Activated T-helper 17 cell treated with anti-CD3 and anti-CD28 coated beads, Interleukin-2, amount 50 U/mL, for 72 hours (primary cell): ENCODE measurements at regions not wholly inside any gene's neighbourhood (a gene's known extent, or its start where the extent isn't known, plus 50 kb on each side); places are given as distances from the start of the nearest gene placed in this dataset.

Experiments
- ATAC-seq: fragments of 150-1000 bp; cut with Tn5 transposase; replicated peaks from 2 replicates; pipeline ENCODE4 v1.10.0; 2021; ENCODE audit warnings: mild to moderate bottlenecking, moderate library complexity
- H3K27ac Mint-ChIP-seq: one replicate; pipeline ENCODE4 v1.8.0; 2022; ENCODE audit warnings: mixed read lengths
- H3K27me3 Mint-ChIP-seq: one replicate; pipeline ENCODE4 v1.8.0; 2022; ENCODE audit warnings: mixed read lengths
- H3K36me3 Mint-ChIP-seq: one replicate; pipeline ENCODE4 v1.8.0; 2022; ENCODE audit warnings: low read depth, mild to moderate bottlenecking, mixed read lengths
- H3K4me1 Mint-ChIP-seq: one replicate; pipeline ENCODE4 v1.8.0; 2022; ENCODE audit warnings: mixed read lengths
- H3K4me3 Mint-ChIP-seq: one replicate; pipeline ENCODE4 v1.8.0; 2022; ENCODE audit warnings: mild to moderate bottlenecking, mixed read lengths
- H3K9me3 Mint-ChIP-seq: one replicate; pipeline ENCODE4 v1.8.0; 2022; ENCODE audit warnings: mixed read lengths

- Mint-ChIP-seq H3K36me3 (no peaks in the 10 kb centered on the region), H3K9me3 (no peaks in the 10 kb centered on the region), H3K4me3 (no peak overlapping the region), H3K27me3 (peaks cover 19% of the 10 kb centered on the region), H3K4me1 (no peaks in the 10 kb centered on the region), H3K27ac (no peak overlapping the region)
- ATAC-seq = no peak
These were observed 282.4 kb downstream of the C4orf33 start for GRCh38 chr4:129378364-129378763.

- H3K36me3 Mint-ChIP-seq = no peaks in the 10 kb centered on the region
- no peaks in the 10 kb centered on the region for H3K4me1 Mint-ChIP-seq
- H3K27me3 Mint-ChIP-seq = peaks cover 19% of the 10 kb centered on the region
- no peak for ATAC-seq
- no peak overlapping the region for H3K27ac Mint-ChIP-seq
- H3K4me3 Mint-ChIP-seq = no peak overlapping the region
- H3K9me3 Mint-ChIP-seq = no peaks in the 10 kb centered on the region
These were observed 283.5 kb downstream of the C4orf33 start for GRCh38 chr4:129379429-129379828.

GRCh38 chr4:129384974-129385373, 289.0 kb downstream of the C4orf33 start:
- no peaks in the 10 kb centered on the region for H3K36me3 Mint-ChIP-seq

GRCh38 chr4:129387666-129388065, 291.7 kb downstream of the C4orf33 start:
- H3K9me3 Mint-ChIP-seq = peaks cover 6% of the 10 kb centered on the region
- H3K27me3 Mint-ChIP-seq = peaks cover 14% of the 10 kb centered on the region
- no peak overlapping the region for H3K27ac Mint-ChIP-seq
- no peaks in the 10 kb centered on the region for H3K36me3 Mint-ChIP-seq
- no peak for ATAC-seq
- H3K4me1 Mint-ChIP-seq = no peaks in the 10 kb centered on the region
- no peak overlapping the region for H3K4me3 Mint-ChIP-seq

More at GRCh38 chr4:129384974-129385373, 289.0 kb downstream of the C4orf33 start:
- no peak overlapping the region for H3K27ac Mint-ChIP-seq
- peaks cover 6% of the 10 kb centered on the region for H3K9me3 Mint-ChIP-seq
- no peak overlapping the region for H3K4me3 Mint-ChIP-seq
- ATAC-seq = no peak
- no peaks in the 10 kb centered on the region for H3K4me1 Mint-ChIP-seq
- H3K27me3 Mint-ChIP-seq = peaks cover 19% of the 10 kb centered on the region

GRCh38 chr4:129393976-129394375, 298.0 kb downstream of the C4orf33 start:
- Mint-ChIP-seq H3K27me3 (peaks cover 6% of the 10 kb centered on the region), H3K4me3 (no peak overlapping the region), H3K9me3 (peaks cover 5% of the 10 kb centered on the region), H3K27ac (no peak overlapping the region), H3K4me1 (no peaks in the 10 kb centered on the region), H3K36me3 (no peaks in the 10 kb centered on the region)
- no peak for ATAC-seq

GRCh38 chr4:129394635-129395034, 298.7 kb downstream of the C4orf33 start:
- no peak overlapping the region for H3K27ac Mint-ChIP-seq
- H3K4me3 Mint-ChIP-seq = no peak overlapping the region
- no peaks in the 10 kb centered on the region for H3K36me3 Mint-ChIP-seq
- H3K4me1 Mint-ChIP-seq = no peaks in the 10 kb centered on the region
- H3K9me3 Mint-ChIP-seq = peaks cover 7% of the 10 kb centered on the region
- no peak for ATAC-seq
- H3K27me3 Mint-ChIP-seq = no peaks in the 10 kb centered on the region

- H3K4me3 Mint-ChIP-seq = no peak overlapping the region
- H3K9me3 Mint-ChIP-seq = peaks cover 9% of the 10 kb centered on the region
- H3K36me3 Mint-ChIP-seq = no peaks in the 10 kb centered on the region
- no peak overlapping the region for H3K27ac Mint-ChIP-seq
- no peaks in the 10 kb centered on the region for H3K27me3 Mint-ChIP-seq
- no peak for ATAC-seq
- no peaks in the 10 kb centered on the region for H3K4me1 Mint-ChIP-seq
These were observed 307.9 kb downstream of the C4orf33 start for GRCh38 chr4:129403848-129404247.

- H3K4me3 Mint-ChIP-seq = no peak overlapping the region
- peaks cover 3% of the 10 kb centered on the region for H3K27me3 Mint-ChIP-seq
- H3K9me3 Mint-ChIP-seq = no peaks in the 10 kb centered on the region
- H3K27ac Mint-ChIP-seq = no peak overlapping the region
- H3K4me1 Mint-ChIP-seq = no peaks in the 10 kb centered on the region
- no peak for ATAC-seq
- no peaks in the 10 kb centered on the region for H3K36me3 Mint-ChIP-seq
These were observed 314.2 kb downstream of the C4orf33 start for GRCh38 chr4:129410115-129410514.

- Mint-ChIP-seq H3K27ac (no peak overlapping the region), H3K27me3 (peaks cover 3% of the 10 kb centered on the region), H3K36me3 (no peaks in the 10 kb centered on the region), H3K9me3 (no peaks in the 10 kb centered on the region), H3K4me1 (no peaks in the 10 kb centered on the region), H3K4me3 (no peak overlapping the region)
- ATAC-seq = no peak
These were observed 319.1 kb downstream of the C4orf33 start for GRCh38 chr4:129415004-129415403.

GRCh38 chr4:129420637-129421036, 324.7 kb downstream of the C4orf33 start:
- Mint-ChIP-seq H3K27ac (no peak overlapping the region), H3K36me3 (no peaks in the 10 kb centered on the region), H3K4me3 (no peak overlapping the region), H3K9me3 (no peaks in the 10 kb centered on the region), H3K4me1 (no peaks in the 10 kb centered on the region), H3K27me3 (no peaks in the 10 kb centered on the region)
- no peak for ATAC-seq

- no peaks in the 10 kb centered on the region for H3K27me3 Mint-ChIP-seq
These were observed 326.3 kb downstream of the C4orf33 start for GRCh38 chr4:129422277-129422676.

GRCh38 chr4:129428454-129428853, 332.5 kb downstream of the C4orf33 start:
- no peak for ATAC-seq
- H3K4me3 Mint-ChIP-seq = no peak overlapping the region
- no peaks in the 10 kb centered on the region for H3K9me3 Mint-ChIP-seq
- no peaks in the 10 kb centered on the region for H3K27me3 Mint-ChIP-seq
- no peak overlapping the region for H3K27ac Mint-ChIP-seq
- H3K4me1 Mint-ChIP-seq = no peaks in the 10 kb centered on the region
- no peaks in the 10 kb centered on the region for H3K36me3 Mint-ChIP-seq

More at GRCh38 chr4:129422277-129422676, 326.3 kb downstream of the C4orf33 start:
- ATAC-seq = no peak
- no peak overlapping the region for H3K4me3 Mint-ChIP-seq
- H3K27ac Mint-ChIP-seq = no peak overlapping the region
- H3K4me1 Mint-ChIP-seq = no peaks in the 10 kb centered on the region
- no peaks in the 10 kb centered on the region for H3K9me3 Mint-ChIP-seq
- no peaks in the 10 kb centered on the region for H3K36me3 Mint-ChIP-seq

GRCh38 chr4:129429581-129430320, 333.8 kb downstream of the C4orf33 start:
- no peaks in the 10 kb centered on the region for H3K9me3 Mint-ChIP-seq

GRCh38 chr4:129437347-129437746, 341.4 kb downstream of the C4orf33 start:
- Mint-ChIP-seq H3K4me1 (no peaks in the 10 kb centered on the region), H3K4me3 (no peak overlapping the region), H3K27me3 (peaks cover 2% of the 10 kb centered on the region), H3K9me3 (no peaks in the 10 kb centered on the region), H3K36me3 (no peaks in the 10 kb centered on the region), H3K27ac (no peak overlapping the region)
- no peak for ATAC-seq

More at GRCh38 chr4:129429581-129430320, 333.8 kb downstream of the C4orf33 start:
- Mint-ChIP-seq H3K4me3 (no peak overlapping the region), H3K27me3 (no peaks in the 10 kb centered on the region), H3K36me3 (no peaks in the 10 kb centered on the region), H3K27ac (no peak overlapping the region), H3K4me1 (no peaks in the 10 kb centered on the region)
- no peak for ATAC-seq

GRCh38 chr4:129438456-129438981, 342.6 kb downstream of the C4orf33 start:
- Mint-ChIP-seq H3K4me1 (no peaks in the 10 kb centered on the region), H3K27ac (no peak overlapping the region), H3K9me3 (no peaks in the 10 kb centered on the region), H3K27me3 (peaks cover 4% of the 10 kb centered on the region), H3K4me3 (no peak overlapping the region), H3K36me3 (no peaks in the 10 kb centered on the region)
- ATAC-seq = no peak
